ENCODE measurements at regions not wholly inside any gene's neighbourhood (a gene's known extent, or its start where the extent isn't known, plus 50 kb on each side); places are given as distances from the start of the nearest gene placed in this dataset.

GRCh38 chr18:44123743-44124142, 556.9 kb upstream of the SETBP1 start:
- Histone ChIP-seq H3K4me1 (ENCODE audit: insufficient read depth, low read length) (no peaks in the 10 kb centered on the region), H3K36me3 (ENCODE audit: insufficient read depth, low read length) (no peaks in the 10 kb centered on the region), H3K4me3 (ENCODE audit: low read length) (no peak overlapping the region), H3K27me3 (ENCODE audit: control insufficient read depth in 1 of 2, insufficient read depth in 2 of 2, low read length in 2 of 2) (no peaks in the 10 kb centered on the region), H3K27ac (ENCODE audit: low read depth in 1 of 2, low read length in 2 of 2) (no peak overlapping the region), H3K9me3 (ENCODE audit: control insufficient read depth in 1 of 2, insufficient read depth in 1 of 2, low read length in 2 of 2) (peaks cover 0 to 5% of the 10 kb centered on the region in 2 experiments)
- Mint-ChIP-seq H3K27ac (no peak overlapping the region), H3K27me3 (no peaks in the 10 kb centered on the region), H3K4me1 (ENCODE audit: low read depth) (no peaks in the 10 kb centered on the region), H3K9me3 (no peaks in the 10 kb centered on the region), H3K4me3 (no peak overlapping the region), H3K36me3 (ENCODE audit: low read depth) (no peaks in the 10 kb centered on the region)
- intact Hi-C loops (cut with DNase I, micrococcal nuclease) = no loop called here
- TF ChIP-seq CTCF (IDR thresholded peaks at IDR 0.05) = no peak
- ATAC-seq (ENCODE audit: poor library complexity) = no peak
- ChIA-PET POLR2A (no interaction called here), CTCF (no interaction called here)
- DNase-seq = no peak

GRCh38 chr18:44125446-44125845, 555.2 kb upstream of the SETBP1 start:
- H3K27me3 ChIP-seq (ENCODE audit: control insufficient read depth in 1 of 2, insufficient read depth in 2 of 2, low read length in 2 of 2) = no peaks in the 10 kb centered on the region
- POLR2A ChIA-PET = no interaction called here
- Mint-ChIP-seq H3K36me3 (ENCODE audit: low read depth) (no peaks in the 10 kb centered on the region), H3K4me1 (ENCODE audit: low read depth) (no peaks in the 10 kb centered on the region), H3K27me3 (no peaks in the 10 kb centered on the region), H3K4me3 (no peak overlapping the region), H3K27ac (no peak overlapping the region), H3K9me3 (no peaks in the 10 kb centered on the region)
- intact Hi-C loops (cut with DNase I, micrococcal nuclease) = no loop called here
- H3K4me1 ChIP-seq (ENCODE audit: insufficient read depth, low read length) = no peaks in the 10 kb centered on the region
- no peaks in the 10 kb centered on the region for H3K36me3 ChIP-seq (ENCODE audit: insufficient read depth, low read length)
- H3K9me3 ChIP-seq (ENCODE audit: control insufficient read depth in 1 of 2, insufficient read depth in 1 of 2, low read length in 2 of 2) = peaks cover 0 to 5% of the 10 kb centered on the region in 2 experiments
- TF ChIP-seq CTCF (IDR thresholded peaks at IDR 0.05) = no peak
- ATAC-seq (ENCODE audit: poor library complexity) (no peak), DNase-seq (no peak)
- CTCF ChIA-PET = no interaction called here
- H3K27ac ChIP-seq (ENCODE audit: low read depth in 1 of 2, low read length in 2 of 2) = no peak overlapping the region
- no peak overlapping the region for H3K4me3 ChIP-seq (ENCODE audit: low read length)

- DNase-seq = no peak
- Histone ChIP-seq H3K36me3 (ENCODE audit: insufficient read depth, low read length) (no peaks in the 10 kb centered on the region), H3K27me3 (ENCODE audit: control insufficient read depth in 1 of 2, insufficient read depth in 2 of 2, low read length in 2 of 2) (no peaks in the 10 kb centered on the region), H3K9me3 (ENCODE audit: control insufficient read depth in 1 of 2, insufficient read depth in 1 of 2, low read length in 2 of 2) (peaks cover 0 to 5% of the 10 kb centered on the region in 2 experiments), H3K4me1 (ENCODE audit: insufficient read depth, low read length) (no peaks in the 10 kb centered on the region), H3K27ac (ENCODE audit: low read depth in 1 of 2, low read length in 2 of 2) (no peak overlapping the region), H3K4me3 (ENCODE audit: low read length) (no peak overlapping the region)
- Mint-ChIP-seq H3K27ac (no peak overlapping the region), H3K4me3 (no peak overlapping the region), H3K27me3 (no peaks in the 10 kb centered on the region), H3K9me3 (no peaks in the 10 kb centered on the region), H3K36me3 (ENCODE audit: low read depth) (no peaks in the 10 kb centered on the region), H3K4me1 (ENCODE audit: low read depth) (no peaks in the 10 kb centered on the region)
- CTCF ChIA-PET = no interaction called here
- intact Hi-C loops (cut with DNase I, micrococcal nuclease) = no loop called here
- TF ChIP-seq CTCF (IDR thresholded peaks at IDR 0.05) = no peak
- POLR2A ChIA-PET = no interaction called here
- no peak for ATAC-seq (ENCODE audit: poor library complexity)
These were observed 554.1 kb upstream of the SETBP1 start for GRCh38 chr18:44126598-44126997.
